SK-MEL-5 (cell line): ENCODE measurements at regions not wholly inside any gene's neighbourhood (a gene's known extent, or its start where the extent isn't known, plus 50 kb on each side); places are given as distances from the start of the nearest gene placed in this dataset.

Experiments
- DNase-seq: peaks from one replicate; pipeline ENCODE4 v3.0.0-alpha.2; 2016; ENCODE audit warnings: low read depth, low spot score
- in situ Hi-C: cut with HindIII; loops from 2 replicates; pipeline ENCODE4 v1.10.0; 2016; ENCODE audit warnings: low sequenced_read_pairs, high pct_unique_total_duplicates, low pct_unique_long_range_greater_than_20kb

DNA sequence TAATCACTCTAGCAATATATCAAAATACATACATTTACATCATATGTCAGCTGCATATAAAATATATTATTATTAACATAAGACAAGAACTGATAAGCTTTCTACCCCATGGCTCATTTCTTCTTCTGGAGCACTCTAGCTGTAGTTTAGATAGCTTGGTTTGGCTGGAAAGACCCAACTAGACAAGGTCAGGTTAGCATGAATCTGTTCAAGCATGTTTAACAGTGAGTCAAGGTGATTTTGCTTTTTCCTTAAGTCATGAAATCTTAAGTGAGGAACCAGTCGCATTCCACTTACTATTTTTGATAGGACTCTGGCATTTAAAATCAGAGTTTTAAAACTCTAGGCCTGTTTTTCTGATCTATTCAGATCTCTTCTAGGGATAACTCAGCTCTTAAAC lies 157.0 kb upstream of the PDGFD start:
- in situ Hi-C loops: no loop called here

DNA sequence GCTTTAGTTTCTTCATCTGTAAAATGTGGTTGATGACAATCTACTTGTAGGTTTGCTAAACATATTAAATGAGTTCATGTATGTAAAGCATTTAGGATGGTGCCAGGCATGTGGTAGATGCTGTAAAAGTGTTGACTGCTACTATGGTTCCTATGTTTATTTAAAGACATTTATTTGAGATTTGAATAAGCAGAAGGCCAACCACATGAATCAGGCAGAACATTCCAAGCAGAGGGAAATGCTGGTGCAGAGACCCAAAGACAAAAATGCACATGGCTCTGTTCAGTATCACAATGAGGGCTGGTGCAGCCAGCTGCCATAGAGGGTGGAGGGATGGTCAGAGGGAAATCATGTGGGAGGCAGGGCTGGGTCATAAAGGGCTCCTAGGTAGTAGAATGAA lies 156.2 kb upstream of the PDGFD start:
- in situ Hi-C loops: no loop called here
- DNase-seq: no peak

More for the DNA sequence above, 157.0 kb upstream of the PDGFD start:
- DNase-seq: no peak

DNA sequence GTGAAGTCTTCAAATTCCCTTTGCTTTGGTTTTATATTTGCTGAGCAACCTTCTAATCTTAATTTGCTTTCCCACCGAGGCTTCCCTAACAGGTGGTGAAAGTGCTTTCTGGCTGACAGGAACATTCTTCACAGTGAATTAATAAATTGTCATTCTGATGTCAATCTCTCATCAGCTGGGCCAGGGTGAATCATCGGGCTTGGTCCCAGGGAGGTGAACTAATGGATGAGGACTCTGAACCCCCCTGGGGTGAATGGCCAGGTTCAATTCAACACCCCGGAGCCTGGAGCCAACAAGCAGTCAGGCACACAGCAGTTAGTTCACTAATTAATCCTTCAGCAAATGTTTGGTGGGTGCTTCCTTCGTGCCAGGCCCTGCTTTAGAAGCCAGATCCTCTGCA lies 155.4 kb upstream of the PDGFD start:
- in situ Hi-C loops: no loop called here
- no peak for DNase-seq

DNA sequence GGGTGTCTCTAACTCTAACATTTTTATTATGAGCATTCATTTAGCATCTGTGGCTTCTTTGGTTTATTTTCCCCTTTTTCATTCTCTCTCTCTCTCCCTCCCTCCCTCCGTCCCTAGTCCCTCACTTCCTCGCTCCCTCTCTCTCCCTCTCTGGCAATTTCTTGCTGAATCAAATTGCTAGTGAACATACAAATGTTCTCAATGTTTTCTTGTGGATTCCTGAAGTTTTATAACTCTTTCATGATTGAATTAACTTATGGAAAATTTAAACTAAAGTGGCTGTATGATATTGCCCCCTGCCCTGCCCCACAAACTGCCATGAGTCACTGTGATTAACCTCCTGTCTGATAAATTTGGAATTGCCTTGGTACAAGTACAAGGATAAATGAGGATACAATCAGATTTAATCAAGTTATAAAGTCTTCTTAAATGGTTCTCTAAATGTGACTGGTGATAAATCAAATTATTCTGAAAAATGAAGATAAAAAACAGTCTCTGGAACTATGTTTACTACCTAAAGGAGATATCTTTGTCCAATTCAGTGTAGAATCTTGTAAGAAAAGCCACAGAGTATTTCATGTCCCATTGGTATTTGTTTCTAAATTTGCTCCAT lies 143.0 kb upstream of the PDGFD start:
- in situ Hi-C loops: no loop called here
- no peak for DNase-seq

DNA sequence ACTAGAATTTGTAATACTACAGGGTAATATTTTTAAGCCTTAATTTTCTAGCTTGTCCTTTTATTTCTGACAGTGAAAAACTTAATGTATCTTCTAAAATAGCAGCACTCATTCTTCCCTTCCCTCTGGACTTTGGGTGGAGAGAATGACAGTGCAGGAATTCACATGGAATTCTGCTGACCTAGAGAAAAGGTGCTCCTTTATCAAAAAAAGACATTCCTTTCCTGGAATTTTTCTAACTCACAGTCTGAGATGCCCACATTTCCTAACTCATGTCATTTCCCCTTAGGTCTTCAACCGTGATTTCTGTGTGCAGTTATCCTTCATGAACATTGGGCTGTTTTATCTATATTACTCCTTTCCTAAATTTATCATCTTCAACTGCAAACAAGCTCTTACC lies 137.8 kb upstream of the PDGFD start:
- in situ Hi-C loops: no loop called here
- DNase-seq: no peak

DNA sequence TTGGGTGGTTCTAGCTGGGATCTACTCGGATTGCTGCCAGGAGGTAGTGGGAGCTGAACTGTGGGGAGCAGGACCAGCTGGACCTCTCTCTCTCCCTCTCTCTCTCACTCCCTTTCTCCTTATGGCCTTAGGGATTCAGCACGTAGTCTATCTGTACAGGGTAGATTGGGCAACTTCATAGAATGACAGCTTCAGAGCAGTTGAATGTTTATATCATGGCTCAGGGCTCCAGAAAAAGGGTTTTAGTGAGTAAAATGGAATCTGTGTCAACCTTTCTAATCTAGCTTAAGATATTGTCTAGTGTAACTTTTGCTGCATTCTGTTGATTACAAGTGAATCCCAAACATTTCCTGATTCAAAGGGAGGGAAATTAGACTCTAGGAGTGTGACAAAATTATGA lies 127.7 kb upstream of the PDGFD start:
- in situ Hi-C loops: no loop called here
- DNase-seq: no peak

DNA sequence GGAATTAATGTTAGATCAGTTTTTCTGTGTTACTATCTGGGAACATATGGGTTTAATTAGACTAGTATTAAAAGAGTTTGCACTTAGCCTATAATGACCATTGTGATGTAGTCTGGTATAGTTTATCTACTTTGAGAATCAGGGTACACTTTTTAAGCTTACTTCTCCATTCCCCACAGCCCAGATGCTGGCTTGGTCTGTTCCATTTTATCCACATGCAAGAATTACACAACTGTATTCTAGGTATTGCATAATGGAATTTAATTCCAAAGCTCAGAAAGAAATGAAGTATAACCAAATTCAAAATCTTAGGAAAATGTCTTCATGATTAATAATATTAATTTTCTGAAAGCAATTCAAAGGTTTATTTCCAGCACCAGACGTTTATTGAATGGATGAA lies 122.2 kb upstream of the PDGFD start:
- no peak for DNase-seq
- in situ Hi-C loops: no loop called here

DNA sequence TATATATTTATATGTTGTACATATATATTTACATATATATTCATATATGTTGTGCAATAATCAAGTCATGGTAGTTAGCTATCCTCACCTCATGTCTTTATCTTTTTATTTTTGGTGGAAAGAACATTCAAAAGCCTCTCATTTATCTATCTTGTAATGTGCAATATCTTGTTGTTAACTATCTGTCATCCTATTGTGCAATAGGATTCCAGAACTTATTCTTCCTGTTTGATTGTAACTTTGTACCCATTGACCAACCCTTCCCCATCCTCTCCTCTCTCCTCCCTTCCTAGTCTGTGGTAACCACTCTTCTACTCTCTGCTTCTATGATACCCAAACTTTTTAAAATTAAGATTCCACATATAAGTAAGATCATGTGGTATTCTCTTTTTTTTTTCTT lies 115.6 kb upstream of the PDGFD start:
- in situ Hi-C loops: no loop called here
- DNase-seq: no peak

DNA sequence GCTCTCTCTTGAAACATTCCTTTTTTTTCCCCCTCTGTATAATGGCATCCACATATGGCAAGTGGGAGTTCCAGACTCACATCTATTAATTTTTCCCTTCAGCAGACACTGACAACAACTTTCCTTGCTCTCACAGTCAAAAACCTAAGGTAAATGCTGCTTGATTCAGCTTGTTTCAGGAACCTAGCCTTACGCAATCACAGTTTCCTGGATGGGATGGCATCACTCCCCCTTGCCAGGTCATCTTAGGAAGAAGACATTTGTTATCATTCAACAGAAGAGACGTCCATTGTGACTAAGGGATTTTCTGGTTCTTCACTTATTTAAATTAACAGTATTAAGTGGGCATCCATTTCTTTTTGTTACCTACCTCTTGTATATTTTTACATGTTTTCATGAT lies 112.0 kb upstream of the PDGFD start:
- in situ Hi-C loops: no loop called here
- no peak for DNase-seq

DNA sequence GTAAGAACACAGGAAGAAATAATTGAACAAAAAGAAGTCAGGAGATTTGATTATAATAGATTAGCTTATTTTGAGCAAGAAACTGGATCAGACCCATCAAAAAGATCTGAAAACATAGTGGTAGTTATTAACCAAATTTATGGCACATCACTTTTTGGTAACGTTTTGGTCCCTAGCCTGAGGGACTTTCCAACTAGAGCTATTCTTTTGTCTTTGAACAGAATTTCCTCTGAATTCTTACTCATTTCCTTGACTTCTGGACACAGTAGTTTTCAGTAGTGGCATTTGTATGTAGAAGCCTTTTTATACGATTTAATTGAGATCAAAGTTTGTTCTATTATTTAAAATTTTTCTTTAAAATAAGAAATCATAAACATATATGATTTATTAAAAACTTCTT lies 96.5 kb upstream of the PDGFD start:
- in situ Hi-C loops: no loop called here

DNA sequence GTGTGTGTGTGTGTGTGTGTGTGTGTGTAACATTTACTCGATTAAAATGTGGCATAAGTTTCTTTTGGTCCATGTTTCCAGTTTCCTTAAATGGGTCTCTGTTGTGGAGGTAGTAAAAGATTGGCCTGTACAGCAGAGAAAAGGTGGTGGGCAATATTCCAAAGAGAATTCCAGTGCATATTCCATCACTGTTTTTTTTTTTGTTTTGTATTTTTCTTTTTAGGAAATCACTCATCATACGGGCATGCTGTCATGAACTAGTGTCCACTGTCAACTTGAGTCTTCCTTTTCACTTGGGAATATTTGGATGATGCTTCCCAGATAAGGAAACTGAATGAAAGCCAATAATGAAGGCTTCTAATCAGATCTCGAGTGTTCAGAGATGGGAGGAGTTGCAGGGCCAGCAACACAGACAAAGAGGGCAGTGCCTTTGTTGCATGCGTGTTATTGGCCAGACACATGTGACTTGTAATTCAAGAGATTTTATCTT lies 95.2 kb upstream of the PDGFD start:
- in situ Hi-C loops: no loop called here
- DNase-seq: no peak

More for the DNA sequence above, 96.5 kb upstream of the PDGFD start:
- no peak for DNase-seq

DNA sequence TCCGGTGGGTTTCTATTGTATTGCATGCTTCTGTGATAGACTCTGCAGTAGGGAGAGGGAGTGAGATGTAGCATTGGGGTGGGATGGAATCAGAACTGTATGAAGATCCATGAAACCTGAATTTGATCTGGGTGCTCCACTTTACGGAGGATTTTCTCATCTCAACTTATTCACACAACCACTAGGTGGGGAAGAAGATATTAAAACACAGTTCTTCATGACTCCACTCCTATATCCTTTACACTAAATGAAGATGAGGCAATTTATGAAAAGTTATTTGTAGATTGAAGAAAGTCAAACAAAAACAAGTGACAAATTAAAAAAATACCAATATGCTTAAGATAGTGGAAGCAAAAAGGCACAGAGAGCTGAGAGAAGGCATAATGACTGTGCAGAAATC lies 92.6 kb upstream of the PDGFD start:
- in situ Hi-C loops: no loop called here
- DNase-seq: peak; percentile 50

DNA sequence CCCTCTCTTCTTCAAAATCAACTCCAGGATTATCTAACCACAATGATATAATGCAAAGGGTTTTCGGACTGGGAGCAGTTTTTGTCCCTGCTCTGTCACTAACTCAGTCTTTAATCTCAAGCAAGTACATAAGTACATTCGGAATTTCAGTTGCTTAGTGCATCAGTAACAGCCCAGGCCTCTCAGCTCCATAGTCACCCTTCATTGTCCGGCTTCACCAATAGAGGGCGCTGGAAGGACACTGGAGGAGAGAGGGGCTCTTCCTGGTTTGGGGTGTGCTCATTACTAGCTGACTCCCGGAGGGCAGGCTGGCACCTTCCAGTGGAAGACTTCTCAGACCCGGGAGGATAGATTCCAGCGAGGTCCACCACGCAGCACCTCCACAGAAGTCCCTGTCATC lies 90.4 kb upstream of the PDGFD start:
- peak; percentile 82 for DNase-seq
- in situ Hi-C loops: no loop called here

DNA sequence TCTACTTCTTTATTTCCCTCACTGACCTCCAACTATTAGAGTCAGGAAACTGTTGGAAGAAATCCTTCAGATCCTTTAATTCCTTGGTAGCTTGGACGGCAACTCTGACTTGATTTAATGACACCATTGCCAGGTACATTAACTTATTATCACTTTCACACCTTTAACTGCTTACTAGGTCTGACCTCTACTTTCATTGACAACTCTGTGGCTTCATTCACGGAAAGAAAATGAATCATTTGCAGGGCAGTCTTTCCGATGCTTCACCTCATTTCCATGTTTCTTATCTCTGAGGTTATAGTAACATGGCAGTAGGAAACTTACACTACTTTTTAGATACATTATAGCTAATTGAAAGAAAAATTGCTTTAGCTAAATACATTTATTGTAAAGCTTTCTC lies 82.6 kb upstream of the PDGFD start:
- no peak for DNase-seq
- in situ Hi-C loops: no loop called here

DNA sequence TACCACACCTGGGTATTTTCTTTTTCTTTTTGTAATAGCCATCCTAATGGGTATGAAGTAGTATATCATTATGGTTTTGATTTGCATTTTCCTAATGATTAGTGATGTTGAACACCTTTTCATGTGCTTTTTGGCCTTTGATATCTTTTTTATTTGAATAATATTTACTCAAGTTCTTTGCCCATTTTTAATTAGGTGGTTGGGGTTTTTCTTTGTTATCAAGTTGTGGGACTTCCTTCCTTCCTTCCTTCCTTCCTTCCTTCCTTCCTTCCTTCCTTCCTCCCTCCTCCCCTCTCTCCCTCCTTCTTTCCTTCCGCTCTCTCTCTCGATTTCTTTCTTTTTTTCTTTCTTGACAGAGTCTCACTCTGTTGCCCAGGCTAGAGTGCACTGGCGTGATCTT lies 75.0 kb upstream of the PDGFD start:
- in situ Hi-C loops: no loop called here
- DNase-seq: no peak

DNA sequence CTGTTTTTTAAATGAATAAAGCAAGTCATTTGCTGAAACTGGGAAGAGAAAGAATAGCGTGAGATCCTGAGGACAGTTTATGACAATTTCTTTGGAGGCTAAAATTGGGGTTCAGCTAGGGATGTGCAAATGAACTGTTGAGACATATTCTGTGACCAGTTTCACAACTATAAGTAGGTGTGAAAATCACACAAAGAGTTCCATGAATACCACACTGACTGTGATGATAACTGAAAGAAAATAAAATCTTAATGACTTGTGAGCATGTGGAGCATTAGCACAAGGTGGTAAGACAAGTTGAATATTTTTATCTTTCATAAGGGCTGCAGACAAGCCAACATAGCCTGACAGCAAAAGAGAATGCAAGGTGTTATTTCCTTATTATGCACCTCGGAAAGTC lies 61.1 kb upstream of the PDGFD start:
- in situ Hi-C loops: no loop called here
- DNase-seq: no peak

DNA sequence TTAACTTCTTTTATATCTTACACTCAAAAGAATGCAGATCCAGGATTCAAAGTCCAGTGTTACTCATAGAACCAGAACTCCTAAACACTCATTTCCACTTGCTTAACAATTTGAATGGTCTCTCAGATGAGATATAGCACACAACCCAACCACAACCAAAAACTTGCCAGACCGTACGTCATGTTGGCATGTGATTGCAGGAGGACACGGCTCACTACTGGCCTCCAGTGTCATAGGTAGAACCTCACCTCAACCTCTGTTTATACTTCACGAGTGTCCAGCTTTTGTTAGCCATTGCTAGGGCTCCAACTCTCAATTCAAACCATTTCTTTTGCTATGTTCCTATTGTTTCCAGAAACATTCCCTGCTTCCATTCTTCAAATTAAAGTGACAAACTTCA lies 58.5 kb upstream of the PDGFD start:
- in situ Hi-C loops: no loop called here
- DNase-seq: peak; percentile 1

DNA sequence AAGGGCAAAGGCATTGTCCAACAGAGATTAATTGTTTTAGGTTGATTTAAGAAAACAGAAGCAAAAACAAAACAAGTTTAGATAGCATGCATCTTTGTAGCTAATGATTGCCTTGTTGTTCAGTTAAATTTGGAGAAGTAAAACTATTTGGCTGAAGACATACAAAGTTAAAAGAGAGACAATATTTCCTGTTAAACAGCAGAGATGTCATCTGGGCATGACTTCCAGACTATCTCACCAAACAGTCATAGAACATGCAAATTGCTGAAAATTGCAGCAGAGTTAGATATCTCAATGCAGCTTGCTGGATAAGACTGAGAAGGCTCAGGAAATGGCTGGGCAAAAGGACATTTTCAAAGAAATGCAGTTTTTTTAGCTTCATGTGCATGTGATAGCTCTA lies 57.5 kb upstream of the PDGFD start:
- in situ Hi-C loops: no loop called here
- no peak for DNase-seq

DNA sequence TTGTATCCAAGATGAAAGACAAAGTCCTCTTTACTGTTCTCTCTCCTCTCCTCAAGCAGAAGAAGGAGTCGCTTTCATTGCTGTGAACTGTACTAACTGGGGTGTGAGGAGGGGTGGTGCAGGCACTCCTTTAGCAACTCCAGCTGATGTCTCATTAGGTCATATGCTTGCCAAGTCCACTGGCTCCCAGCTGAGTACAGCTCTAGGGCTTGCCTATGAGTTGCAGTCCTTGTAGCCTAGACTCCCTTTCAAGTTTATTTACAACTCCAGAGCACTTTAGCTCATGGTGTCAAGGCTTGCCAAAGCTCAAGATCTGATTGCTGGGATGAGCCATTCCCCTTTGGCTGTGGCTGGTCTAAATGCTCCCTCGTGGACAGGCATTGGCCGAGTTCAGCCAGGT lies 55.1 kb upstream of the PDGFD start:
- in situ Hi-C loops: no loop called here
- DNase-seq: no peak

DNA sequence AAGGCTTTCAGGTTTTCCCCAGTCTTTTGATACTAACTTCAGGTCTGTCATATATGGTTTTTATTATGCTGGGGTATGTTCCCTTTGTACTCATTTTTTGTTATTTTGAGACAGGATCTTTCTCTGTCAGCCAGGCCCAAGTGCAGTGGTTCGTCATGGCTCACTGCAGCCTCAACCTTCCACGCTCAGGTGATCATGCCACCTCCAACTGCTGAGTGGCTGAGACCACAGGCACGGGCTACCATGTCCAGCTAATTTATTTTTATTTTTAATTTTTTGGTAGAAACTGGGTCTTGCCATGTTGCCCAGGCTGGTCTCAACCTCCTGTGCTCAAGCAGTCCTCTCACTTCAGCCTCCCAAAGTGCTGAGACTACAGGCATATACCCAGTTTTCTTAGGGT lies 50.6 kb upstream of the PDGFD start:
- no peak for DNase-seq
- in situ Hi-C loops: no loop called here
